T-helper 2 cell treated with Interferon-gamma antibody and Interleukin-4, amounts not matched to agents 5 μg/mL and 100 μg/mL, for 36 hours (primary cell): ENCODE measurements at regions not wholly inside any gene's neighbourhood (a gene's known extent, or its start where the extent isn't known, plus 50 kb on each side); places are given as distances from the start of the nearest gene placed in this dataset.

Experiments
- DNase-seq: peaks from one replicate; pipeline ENCODE4 v3.0.0; 2021; ENCODE audit warnings: low spot score
- H3K27ac Mint-ChIP-seq: one replicate; pipeline ENCODE4 v1.8.0; 2021; ENCODE audit warnings: mild to moderate bottlenecking, mixed read lengths
- H3K27me3 Mint-ChIP-seq: one replicate; pipeline ENCODE4 v1.8.0; 2021; ENCODE audit warnings: low read depth, mixed read lengths
- H3K36me3 Mint-ChIP-seq: one replicate; pipeline ENCODE4 v1.8.0; 2021; ENCODE audit warnings: low read depth, mixed read lengths
- H3K4me1 Mint-ChIP-seq: one replicate; pipeline ENCODE4 v1.8.0; 2021; ENCODE audit warnings: low read depth, mixed read lengths
- H3K4me3 Mint-ChIP-seq: one replicate; pipeline ENCODE4 v1.8.0; 2022; ENCODE audit warnings: mild to moderate bottlenecking, moderate library complexity, mixed read lengths
- H3K9me3 Mint-ChIP-seq: one replicate; pipeline ENCODE4 v1.8.0; 2021; ENCODE audit warnings: mixed read lengths

- peaks cover 7% of the 10 kb centered on the region for H3K27me3 Mint-ChIP-seq
- H3K36me3 Mint-ChIP-seq = no peaks in the 10 kb centered on the region
- H3K9me3 Mint-ChIP-seq = no peaks in the 10 kb centered on the region
- no peak for DNase-seq
- H3K4me3 Mint-ChIP-seq = no peak overlapping the region
- H3K4me1 Mint-ChIP-seq = no peaks in the 10 kb centered on the region
- H3K27ac Mint-ChIP-seq = no peak overlapping the region
Observed at GRCh38 chr6:165978476-165978875, 189.2 kb downstream of the TBXT start.

DNA sequence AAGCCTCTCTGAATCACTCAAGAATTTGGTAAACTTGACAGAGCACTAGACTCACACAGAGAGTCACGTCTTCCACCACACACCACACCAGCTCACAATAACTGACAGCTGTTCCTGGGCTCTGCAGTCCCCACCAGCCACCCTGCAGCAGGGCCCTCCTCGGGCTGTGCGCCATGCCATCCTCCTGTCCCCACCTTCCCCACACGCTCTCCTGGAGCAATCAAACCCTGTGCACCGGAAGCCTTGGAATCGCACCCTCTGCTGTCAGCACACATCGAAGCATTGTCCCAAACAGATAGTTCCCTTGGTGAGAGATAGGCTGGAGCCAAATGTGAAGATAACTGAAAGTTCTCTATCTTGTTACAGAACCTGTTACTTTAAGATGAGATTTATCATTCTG lies 191.0 kb downstream of the TBXT start:
- H3K36me3 Mint-ChIP-seq = no peaks in the 10 kb centered on the region
- H3K27me3 Mint-ChIP-seq = peaks cover 7% of the 10 kb centered on the region
- no peak overlapping the region for H3K27ac Mint-ChIP-seq
- no peaks in the 10 kb centered on the region for H3K4me1 Mint-ChIP-seq
- no peak overlapping the region for H3K4me3 Mint-ChIP-seq
- no peak for DNase-seq
- H3K9me3 Mint-ChIP-seq = no peaks in the 10 kb centered on the region

DNA sequence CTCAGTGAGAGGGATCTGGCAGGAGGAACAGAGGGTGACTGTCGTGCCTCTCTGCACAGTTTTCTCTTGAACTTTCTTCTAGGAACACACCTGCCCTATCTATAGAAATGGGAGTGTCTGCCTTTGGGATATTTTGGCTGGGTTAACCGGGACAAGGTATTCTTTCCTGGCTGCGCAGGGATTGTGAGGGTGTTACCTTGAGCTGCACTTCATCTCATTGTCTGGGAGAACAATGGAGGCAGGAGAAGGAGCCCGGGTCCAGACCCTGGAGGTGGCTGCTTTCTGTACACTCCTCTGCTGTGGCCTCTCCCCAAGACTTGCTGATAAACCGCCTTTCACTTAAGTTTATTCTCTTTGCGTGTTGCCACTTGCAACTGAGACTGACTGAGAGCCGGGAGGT lies 192.8 kb downstream of the TBXT start:
- no peaks in the 10 kb centered on the region for H3K4me1 Mint-ChIP-seq
- H3K27ac Mint-ChIP-seq = no peak overlapping the region
- H3K9me3 Mint-ChIP-seq = no peaks in the 10 kb centered on the region
- no peaks in the 10 kb centered on the region for H3K36me3 Mint-ChIP-seq
- no peak overlapping the region for H3K4me3 Mint-ChIP-seq
- peaks cover 2% of the 10 kb centered on the region for H3K27me3 Mint-ChIP-seq
- no peak for DNase-seq

- no peaks in the 10 kb centered on the region for H3K9me3 Mint-ChIP-seq
- no peaks in the 10 kb centered on the region for H3K4me1 Mint-ChIP-seq
- H3K36me3 Mint-ChIP-seq = no peaks in the 10 kb centered on the region
- DNase-seq = no peak
- H3K27me3 Mint-ChIP-seq = peaks cover 2% of the 10 kb centered on the region
- no peak overlapping the region for H3K4me3 Mint-ChIP-seq
- H3K27ac Mint-ChIP-seq = no peak overlapping the region
Observed at GRCh38 chr6:165973473-165973872, 194.2 kb downstream of the TBXT start.

DNA sequence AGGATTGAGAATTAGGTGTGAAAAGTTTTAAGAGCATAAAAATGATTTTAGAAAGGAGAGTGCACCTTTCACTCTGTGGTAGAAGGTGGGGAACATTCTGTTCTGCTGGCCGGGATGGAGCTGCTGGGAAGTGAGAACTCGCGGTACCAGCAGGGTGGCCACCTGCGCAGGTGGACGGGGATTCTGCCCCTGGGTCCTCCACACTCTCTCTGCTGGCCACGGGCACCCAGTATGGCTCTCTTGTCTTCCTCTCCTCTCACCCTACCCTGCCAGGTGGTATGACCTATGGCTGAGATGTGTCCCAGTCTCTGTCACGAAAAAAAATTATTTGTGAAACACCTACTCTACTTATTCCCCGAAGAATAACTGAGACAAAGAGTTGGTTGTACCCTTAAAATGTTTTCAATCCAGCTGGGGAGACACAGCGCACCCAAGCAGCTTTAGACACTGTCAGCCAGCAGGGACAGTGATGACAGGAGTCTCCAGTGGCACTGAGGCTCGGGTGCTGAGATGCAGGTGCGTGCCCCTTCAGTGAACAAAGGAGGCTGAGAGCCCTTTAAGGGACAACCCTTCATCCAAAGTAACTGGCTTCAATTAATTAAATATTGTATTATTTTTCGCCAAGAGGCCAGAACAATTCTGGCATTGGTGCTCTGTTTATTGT lies 195.4 kb downstream of the TBXT start:
- no peak overlapping the region for H3K4me3 Mint-ChIP-seq
- DNase-seq = no peak
- no peaks in the 10 kb centered on the region for H3K36me3 Mint-ChIP-seq
- H3K27ac Mint-ChIP-seq = no peak overlapping the region
- peaks cover 2% of the 10 kb centered on the region for H3K27me3 Mint-ChIP-seq
- no peaks in the 10 kb centered on the region for H3K9me3 Mint-ChIP-seq
- H3K4me1 Mint-ChIP-seq = no peaks in the 10 kb centered on the region

GRCh38 chr6:165971202-165971601 lies 196.4 kb downstream of the TBXT start:
- H3K27ac Mint-ChIP-seq = no peak overlapping the region
- peaks cover 2% of the 10 kb centered on the region for H3K27me3 Mint-ChIP-seq
- H3K36me3 Mint-ChIP-seq = no peaks in the 10 kb centered on the region
- DNase-seq = no peak
- H3K4me1 Mint-ChIP-seq = no peaks in the 10 kb centered on the region
- H3K4me3 Mint-ChIP-seq = no peak overlapping the region
- no peaks in the 10 kb centered on the region for H3K9me3 Mint-ChIP-seq

- DNase-seq = no peak
- Mint-ChIP-seq H3K27ac (no peak overlapping the region), H3K9me3 (no peaks in the 10 kb centered on the region), H3K27me3 (peaks cover 2% of the 10 kb centered on the region), H3K4me3 (no peak overlapping the region), H3K4me1 (no peaks in the 10 kb centered on the region), H3K36me3 (no peaks in the 10 kb centered on the region)
Observed at GRCh38 chr6:165970001-165970400, 197.7 kb downstream of the TBXT start.

GRCh38 chr6:165969184-165969583 lies 198.5 kb downstream of the TBXT start:
- Mint-ChIP-seq H3K4me1 (no peaks in the 10 kb centered on the region), H3K27ac (no peak overlapping the region), H3K36me3 (no peaks in the 10 kb centered on the region), H3K9me3 (no peaks in the 10 kb centered on the region), H3K4me3 (no peak overlapping the region), H3K27me3 (peaks cover under 1% of the 10 kb centered on the region)
- no peak for DNase-seq

GRCh38 chr6:165968408-165968807 lies 199.2 kb downstream of the TBXT start:
- no peak for DNase-seq
- Mint-ChIP-seq H3K27me3 (no peaks in the 10 kb centered on the region), H3K27ac (no peak overlapping the region), H3K4me3 (no peak overlapping the region), H3K36me3 (no peaks in the 10 kb centered on the region), H3K9me3 (no peaks in the 10 kb centered on the region), H3K4me1 (no peaks in the 10 kb centered on the region)

- Mint-ChIP-seq H3K4me3 (no peak overlapping the region), H3K27ac (no peak overlapping the region), H3K36me3 (no peaks in the 10 kb centered on the region), H3K27me3 (no peaks in the 10 kb centered on the region), H3K9me3 (no peaks in the 10 kb centered on the region), H3K4me1 (no peaks in the 10 kb centered on the region)
- no peak for DNase-seq
Observed at GRCh38 chr6:165967810-165968407, 199.7 kb downstream of the TBXT start.

DNA sequence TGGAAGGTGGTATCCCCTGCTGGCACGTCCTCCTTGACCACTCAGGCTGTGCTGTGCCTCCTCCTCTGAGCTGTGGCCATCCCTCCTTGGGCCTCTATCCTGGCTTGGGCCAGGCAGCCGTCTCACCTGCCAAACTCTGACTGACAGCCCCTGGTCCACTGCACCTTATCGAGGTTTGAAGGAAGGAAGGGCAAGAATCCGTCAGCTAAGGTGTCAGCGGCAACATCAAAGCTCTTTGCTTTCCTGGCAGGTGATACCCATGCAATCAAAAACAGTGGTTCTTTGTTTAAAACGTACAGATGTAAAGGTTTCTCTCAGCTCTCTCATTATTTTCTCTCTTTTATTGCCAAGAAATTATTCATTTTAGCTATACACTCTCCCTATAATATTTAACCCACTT lies 203.9 kb downstream of the TBXT start:
- Mint-ChIP-seq H3K9me3 (no peaks in the 10 kb centered on the region), H3K4me1 (no peaks in the 10 kb centered on the region), H3K36me3 (no peaks in the 10 kb centered on the region), H3K4me3 (no peak overlapping the region), H3K27ac (no peak overlapping the region), H3K27me3 (no peaks in the 10 kb centered on the region)
- no peak for DNase-seq

GRCh38 chr6:165962366-165962765 lies 205.3 kb downstream of the TBXT start:
- H3K4me3 Mint-ChIP-seq = no peak overlapping the region
- no peaks in the 10 kb centered on the region for H3K4me1 Mint-ChIP-seq
- no peaks in the 10 kb centered on the region for H3K9me3 Mint-ChIP-seq
- no peaks in the 10 kb centered on the region for H3K36me3 Mint-ChIP-seq
- no peaks in the 10 kb centered on the region for H3K27me3 Mint-ChIP-seq
- no peak for DNase-seq
- no peak overlapping the region for H3K27ac Mint-ChIP-seq

GRCh38 chr6:165961233-165961632 lies 206.4 kb downstream of the TBXT start:
- no peak for DNase-seq
- H3K27ac Mint-ChIP-seq = no peak overlapping the region
- no peaks in the 10 kb centered on the region for H3K4me1 Mint-ChIP-seq
- no peaks in the 10 kb centered on the region for H3K9me3 Mint-ChIP-seq
- H3K36me3 Mint-ChIP-seq = no peaks in the 10 kb centered on the region
- no peaks in the 10 kb centered on the region for H3K27me3 Mint-ChIP-seq
- H3K4me3 Mint-ChIP-seq = no peak overlapping the region

- H3K36me3 Mint-ChIP-seq = no peaks in the 10 kb centered on the region
- H3K4me3 Mint-ChIP-seq = no peak overlapping the region
- DNase-seq = no peak
- H3K27me3 Mint-ChIP-seq = no peaks in the 10 kb centered on the region
- H3K4me1 Mint-ChIP-seq = no peaks in the 10 kb centered on the region
- no peak overlapping the region for H3K27ac Mint-ChIP-seq
- no peaks in the 10 kb centered on the region for H3K9me3 Mint-ChIP-seq
Observed at GRCh38 chr6:165960695-165961094, 207.0 kb downstream of the TBXT start.

- no peak for DNase-seq
- H3K9me3 Mint-ChIP-seq = no peaks in the 10 kb centered on the region
- H3K27ac Mint-ChIP-seq = no peak overlapping the region
Observed at GRCh38 chr6:165959627-165960026, 208.0 kb downstream of the TBXT start.

More at GRCh38 chr6:165959627-165960026, 208.0 kb downstream of the TBXT start:
- Mint-ChIP-seq H3K4me1 (no peaks in the 10 kb centered on the region), H3K4me3 (no peak overlapping the region), H3K27me3 (no peaks in the 10 kb centered on the region), H3K36me3 (no peaks in the 10 kb centered on the region)
